ENCODE measurements at regions not wholly inside any gene's neighbourhood (a gene's known extent, or its start where the extent isn't known, plus 50 kb on each side); places are given as distances from the start of the nearest gene placed in this dataset.

DNA sequence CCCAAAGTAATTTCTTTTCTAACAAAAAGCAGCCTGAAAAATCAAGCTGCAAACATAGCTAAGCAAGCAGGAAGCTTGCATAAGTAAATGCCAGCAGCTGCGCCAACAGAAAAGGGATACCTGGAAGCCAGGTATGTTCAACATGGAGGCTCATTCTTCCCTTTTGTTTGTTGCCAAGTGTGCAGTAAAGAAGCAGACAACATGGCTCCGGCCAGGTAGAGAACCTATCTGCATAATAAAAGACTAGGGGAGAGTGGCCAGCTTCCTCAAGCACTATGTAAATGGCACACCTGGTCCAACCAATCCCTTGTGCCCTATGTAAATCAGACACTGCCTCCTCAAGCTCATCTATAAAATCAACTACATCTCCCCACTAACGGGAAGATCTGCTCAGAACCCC, 1407.0 kb downstream of the CDH11 start:
- no peak overlapping the region for H3K27ac ChIP-seq
- H3K27me3 ChIP-seq (replicated peaks; ENCODE audit: insufficient read depth): no peaks in the 10 kb centered on the region
- 38% methylated on average over 3 of the region's 3 CpGs for WGBS
- H3K36me3 ChIP-seq: no peaks in the 10 kb centered on the region
- H3K9me3 ChIP-seq: no peaks in the 10 kb centered on the region
- TF ChIP-seq POLR2AphosphoS5 (IDR thresholded peaks at IDR 0.05): no peak
- no peak for TF ChIP-seq POLR2A (IDR thresholded peaks at IDR 0.05)
- TF ChIP-seq, protein P1, sequence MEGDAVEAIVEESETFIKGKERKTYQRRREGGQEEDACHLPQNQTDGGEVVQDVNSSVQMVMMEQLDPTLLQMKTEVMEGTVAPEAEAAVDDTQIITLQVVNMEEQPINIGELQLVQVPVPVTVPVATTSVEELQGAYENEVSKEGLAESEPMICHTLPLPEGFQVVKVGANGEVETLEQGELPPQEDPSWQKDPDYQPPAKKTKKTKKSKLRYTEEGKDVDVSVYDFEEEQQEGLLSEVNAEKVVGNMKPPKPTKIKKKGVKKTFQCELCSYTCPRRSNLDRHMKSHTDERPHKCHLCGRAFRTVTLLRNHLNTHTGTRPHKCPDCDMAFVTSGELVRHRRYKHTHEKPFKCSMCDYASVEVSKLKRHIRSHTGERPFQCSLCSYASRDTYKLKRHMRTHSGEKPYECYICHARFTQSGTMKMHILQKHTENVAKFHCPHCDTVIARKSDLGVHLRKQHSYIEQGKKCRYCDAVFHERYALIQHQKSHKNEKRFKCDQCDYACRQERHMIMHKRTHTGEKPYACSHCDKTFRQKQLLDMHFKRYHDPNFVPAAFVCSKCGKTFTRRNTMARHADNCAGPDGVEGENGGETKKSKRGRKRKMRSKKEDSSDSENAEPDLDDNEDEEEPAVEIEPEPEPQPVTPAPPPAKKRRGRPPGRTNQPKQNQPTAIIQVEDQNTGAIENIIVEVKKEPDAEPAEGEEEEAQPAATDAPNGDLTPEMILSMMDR (IDR thresholded peaks at IDR 0.05): no peak
- peak; percentile 3 for DNase-seq (ENCODE audit: low spot score)
- no peaks in the 10 kb centered on the region for H3K4me1 ChIP-seq (replicated peaks)
- H3K4me3 ChIP-seq: no peak overlapping the region
- intact Hi-C loops (cut with DNase I): no loop called here

DNA sequence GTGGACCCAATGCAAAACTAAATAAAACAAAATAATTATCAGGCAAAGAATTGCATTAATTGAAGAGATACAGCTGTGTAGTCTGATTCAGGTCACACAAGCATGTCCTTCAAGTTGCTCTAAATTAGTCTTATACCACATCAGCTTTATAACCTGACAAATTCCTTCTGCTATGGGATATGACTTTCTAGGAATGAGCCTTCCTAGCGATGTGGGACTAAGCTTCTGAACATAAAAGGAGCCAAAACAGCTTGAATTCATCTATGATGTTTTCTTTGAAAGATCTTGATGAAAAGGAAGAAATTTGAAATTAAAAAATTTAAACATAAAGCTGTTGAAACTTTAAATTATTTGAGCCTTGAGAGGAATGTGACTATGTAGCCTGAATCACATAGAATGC, 1409.1 kb downstream of the CDH11 start:
- WGBS: 81% methylated on average over 1 of the region's 1 CpG
- Histone ChIP-seq H3K27me3 (replicated peaks; ENCODE audit: insufficient read depth) (no peaks in the 10 kb centered on the region), H3K9me3 (no peaks in the 10 kb centered on the region), H3K27ac (no peak overlapping the region), H3K4me3 (no peak overlapping the region), H3K36me3 (no peaks in the 10 kb centered on the region), H3K4me1 (replicated peaks) (no peaks in the 10 kb centered on the region)
- DNase-seq (ENCODE audit: low spot score): no peak
- TF ChIP-seq, protein P1 (IDR thresholded peaks at IDR 0.05): no peak
- TF ChIP-seq POLR2AphosphoS5 (IDR thresholded peaks at IDR 0.05) (no peak), POLR2A (IDR thresholded peaks at IDR 0.05) (no peak)
- intact Hi-C loops (cut with DNase I): no loop called here

- WGBS: 94% methylated on average over 13 of the region's 13 CpGs
These were observed 1418.3 kb downstream of the CDH11 start for GRCh38 chr16:63703612-63704011.

GRCh38 chr16:63702981-63703590, 1418.8 kb downstream of the CDH11 start:
- Histone ChIP-seq H3K4me3 (no peak overlapping the region), H3K27me3 (replicated peaks; ENCODE audit: insufficient read depth) (no peaks in the 10 kb centered on the region), H3K9me3 (no peaks in the 10 kb centered on the region), H3K4me1 (replicated peaks) (no peaks in the 10 kb centered on the region), H3K27ac (no peak overlapping the region), H3K36me3 (no peaks in the 10 kb centered on the region)
- intact Hi-C loops (cut with DNase I): no loop called here
- 61% methylated on average over 11 of the region's 11 CpGs for WGBS
- TF ChIP-seq POLR2AphosphoS5 (IDR thresholded peaks at IDR 0.05) (no peak), POLR2A (IDR thresholded peaks at IDR 0.05) (no peak)
- TF ChIP-seq, protein P1 (IDR thresholded peaks at IDR 0.05): no peak
- no peak for DNase-seq (ENCODE audit: low spot score)

More at GRCh38 chr16:63703612-63704011, 1418.3 kb downstream of the CDH11 start:
- no peaks in the 10 kb centered on the region for H3K4me1 ChIP-seq (replicated peaks)
- no peaks in the 10 kb centered on the region for H3K9me3 ChIP-seq
- DNase-seq (ENCODE audit: low spot score): no peak
- no peaks in the 10 kb centered on the region for H3K36me3 ChIP-seq
- H3K27ac ChIP-seq: no peak overlapping the region
- H3K4me3 ChIP-seq: no peak overlapping the region
- intact Hi-C loops (cut with DNase I): no loop called here
- H3K27me3 ChIP-seq (replicated peaks; ENCODE audit: insufficient read depth): no peaks in the 10 kb centered on the region
- TF ChIP-seq, protein P1 (IDR thresholded peaks at IDR 0.05): no peak
- no peak for TF ChIP-seq POLR2AphosphoS5 (IDR thresholded peaks at IDR 0.05)
- no peak for TF ChIP-seq POLR2A (IDR thresholded peaks at IDR 0.05)

DNA sequence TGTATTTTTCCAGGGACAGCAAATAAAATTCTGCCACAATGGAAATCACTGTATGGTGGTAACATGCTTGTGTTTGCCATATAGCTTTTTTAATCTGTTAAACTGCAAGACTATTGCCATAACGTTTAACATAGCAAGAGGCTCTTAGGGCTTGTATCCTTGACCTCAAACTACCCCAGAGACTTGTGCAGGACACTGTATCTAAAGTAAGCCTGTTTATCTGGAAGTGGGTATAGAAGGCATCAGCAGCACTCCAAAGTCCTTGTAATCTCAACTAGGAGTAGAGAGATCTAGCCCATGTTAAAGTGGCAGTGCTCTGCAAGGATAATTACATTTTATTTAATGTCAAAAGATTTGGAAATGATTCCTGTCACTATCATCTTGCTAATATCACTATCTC, 1424.1 kb downstream of the CDH11 start:
- intact Hi-C loops (cut with DNase I): no loop called here
- no peaks in the 10 kb centered on the region for H3K36me3 ChIP-seq
- no peak overlapping the region for H3K27ac ChIP-seq
- no peaks in the 10 kb centered on the region for H3K9me3 ChIP-seq
- TF ChIP-seq, protein P1 (IDR thresholded peaks at IDR 0.05): no peak
- TF ChIP-seq POLR2AphosphoS5 (IDR thresholded peaks at IDR 0.05) (no peak), POLR2A (IDR thresholded peaks at IDR 0.05) (no peak)
- WGBS: 35% methylated on average over 1 of the region's 1 CpG
- no peaks in the 10 kb centered on the region for H3K27me3 ChIP-seq (replicated peaks; ENCODE audit: insufficient read depth)
- no peaks in the 10 kb centered on the region for H3K4me1 ChIP-seq (replicated peaks)
- DNase-seq (ENCODE audit: low spot score): no peak
- H3K4me3 ChIP-seq: no peak overlapping the region

All from prostate gland (tissue), 2 donors.